ENCODE measurements at regions not wholly inside any gene's neighbourhood (a gene's known extent, or its start where the extent isn't known, plus 50 kb on each side); places are given as distances from the start of the nearest gene placed in this dataset.
A peak's percentile ranks its signal among the peaks of the same experiment; 100 is the strongest.

DNA sequence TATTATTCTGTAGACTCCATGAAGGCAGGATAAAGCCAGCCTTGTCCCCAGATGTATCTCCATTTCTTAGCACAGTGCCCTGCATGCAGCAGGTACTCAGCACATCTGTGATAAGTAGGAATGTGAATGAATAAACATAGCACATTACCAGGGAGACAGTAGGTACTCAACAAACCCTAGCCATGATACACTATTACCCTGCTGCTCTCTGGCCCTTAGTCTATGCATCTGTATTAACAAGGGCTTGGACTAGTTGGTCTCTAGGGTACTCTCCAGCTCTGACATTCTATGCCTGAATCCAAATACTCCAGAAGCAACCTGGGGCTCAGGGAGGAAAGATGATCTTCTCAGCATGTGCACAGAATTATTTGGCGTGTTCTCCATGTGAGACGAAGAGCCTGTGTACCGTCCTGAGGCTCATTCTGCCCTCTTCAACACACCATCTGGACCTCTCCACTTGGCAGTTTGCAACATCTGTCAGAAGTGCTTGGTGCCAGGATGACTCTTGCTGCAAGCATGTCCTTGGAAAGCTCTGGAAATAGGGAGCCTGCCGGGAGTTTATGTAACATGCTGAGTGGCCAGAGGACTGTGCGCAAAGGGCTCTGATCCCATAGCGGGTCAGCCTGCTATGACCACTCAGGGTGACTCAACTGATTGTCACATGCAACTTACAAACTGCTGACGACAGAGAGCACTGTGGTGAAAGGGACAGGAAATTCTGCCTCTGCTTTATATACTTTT, 228.2 kb upstream of the USP24 start (continued):
- TF ChIP-seq, protein P1, sequence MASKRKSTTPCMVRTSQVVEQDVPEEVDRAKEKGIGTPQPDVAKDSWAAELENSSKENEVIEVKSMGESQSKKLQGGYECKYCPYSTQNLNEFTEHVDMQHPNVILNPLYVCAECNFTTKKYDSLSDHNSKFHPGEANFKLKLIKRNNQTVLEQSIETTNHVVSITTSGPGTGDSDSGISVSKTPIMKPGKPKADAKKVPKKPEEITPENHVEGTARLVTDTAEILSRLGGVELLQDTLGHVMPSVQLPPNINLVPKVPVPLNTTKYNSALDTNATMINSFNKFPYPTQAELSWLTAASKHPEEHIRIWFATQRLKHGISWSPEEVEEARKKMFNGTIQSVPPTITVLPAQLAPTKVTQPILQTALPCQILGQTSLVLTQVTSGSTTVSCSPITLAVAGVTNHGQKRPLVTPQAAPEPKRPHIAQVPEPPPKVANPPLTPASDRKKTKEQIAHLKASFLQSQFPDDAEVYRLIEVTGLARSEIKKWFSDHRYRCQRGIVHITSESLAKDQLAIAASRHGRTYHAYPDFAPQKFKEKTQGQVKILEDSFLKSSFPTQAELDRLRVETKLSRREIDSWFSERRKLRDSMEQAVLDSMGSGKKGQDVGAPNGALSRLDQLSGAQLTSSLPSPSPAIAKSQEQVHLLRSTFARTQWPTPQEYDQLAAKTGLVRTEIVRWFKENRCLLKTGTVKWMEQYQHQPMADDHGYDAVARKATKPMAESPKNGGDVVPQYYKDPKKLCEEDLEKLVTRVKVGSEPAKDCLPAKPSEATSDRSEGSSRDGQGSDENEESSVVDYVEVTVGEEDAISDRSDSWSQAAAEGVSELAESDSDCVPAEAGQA (IDR thresholded peaks at IDR 0.05; ENCODE audit: low read depth) = 0 out of 2 replicates have a peak, but pooled peaks have one; percentile 38
- TF ChIP-seq, protein P1 (CRISPR knock-in tag; IDR thresholded peaks at IDR 0.05; ENCODE audit: borderline replicate concordance) = no peak
- TF ChIP-seq, protein P2, sequence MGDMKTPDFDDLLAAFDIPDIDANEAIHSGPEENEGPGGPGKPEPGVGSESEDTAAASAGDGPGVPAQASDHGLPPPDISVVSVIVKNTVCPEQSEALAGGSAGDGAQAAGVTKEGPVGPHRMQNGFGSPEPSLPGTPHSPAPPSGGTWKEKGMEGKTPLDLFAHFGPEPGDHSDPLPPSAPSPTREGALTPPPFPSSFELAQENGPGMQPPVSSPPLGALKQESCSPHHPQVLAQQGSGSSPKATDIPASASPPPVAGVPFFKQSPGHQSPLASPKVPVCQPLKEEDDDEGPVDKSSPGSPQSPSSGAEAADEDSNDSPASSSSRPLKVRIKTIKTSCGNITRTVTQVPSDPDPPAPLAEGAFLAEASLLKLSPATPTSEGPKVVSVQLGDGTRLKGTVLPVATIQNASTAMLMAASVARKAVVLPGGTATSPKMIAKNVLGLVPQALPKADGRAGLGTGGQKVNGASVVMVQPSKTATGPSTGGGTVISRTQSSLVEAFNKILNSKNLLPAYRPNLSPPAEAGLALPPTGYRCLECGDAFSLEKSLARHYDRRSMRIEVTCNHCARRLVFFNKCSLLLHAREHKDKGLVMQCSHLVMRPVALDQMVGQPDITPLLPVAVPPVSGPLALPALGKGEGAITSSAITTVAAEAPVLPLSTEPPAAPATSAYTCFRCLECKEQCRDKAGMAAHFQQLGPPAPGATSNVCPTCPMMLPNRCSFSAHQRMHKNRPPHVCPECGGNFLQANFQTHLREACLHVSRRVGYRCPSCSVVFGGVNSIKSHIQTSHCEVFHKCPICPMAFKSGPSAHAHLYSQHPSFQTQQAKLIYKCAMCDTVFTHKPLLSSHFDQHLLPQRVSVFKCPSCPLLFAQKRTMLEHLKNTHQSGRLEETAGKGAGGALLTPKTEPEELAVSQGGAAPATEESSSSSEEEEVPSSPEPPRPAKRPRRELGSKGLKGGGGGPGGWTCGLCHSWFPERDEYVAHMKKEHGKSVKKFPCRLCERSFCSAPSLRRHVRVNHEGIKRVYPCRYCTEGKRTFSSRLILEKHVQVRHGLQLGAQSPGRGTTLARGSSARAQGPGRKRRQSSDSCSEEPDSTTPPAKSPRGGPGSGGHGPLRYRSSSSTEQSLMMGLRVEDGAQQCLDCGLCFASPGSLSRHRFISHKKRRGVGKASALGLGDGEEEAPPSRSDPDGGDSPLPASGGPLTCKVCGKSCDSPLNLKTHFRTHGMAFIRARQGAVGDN (CRISPR knock-in tag; IDR thresholded peaks at IDR 0.05) = 0 out of 2 replicates have a peak, but pooled peaks have one; percentile 22
- no peak for TF ChIP-seq DPF2 (CRISPR knock-in tag; IDR thresholded peaks at IDR 0.05; ENCODE audit: borderline replicate concordance, low read depth)
- no peak for TF ChIP-seq RFXAP (CRISPR knock-in tag; IDR thresholded peaks at IDR 0.05; ENCODE audit: borderline replicate concordance)
- no peak for TF ChIP-seq LCORL (IDR thresholded peaks at IDR 0.05)
- no peak for TF ChIP-seq LCORL (CRISPR knock-in tag; IDR thresholded peaks at IDR 0.05)
- no peak for TF ChIP-seq SATB2 (CRISPR knock-in tag; IDR thresholded peaks at IDR 0.05)
- no peak for TF ChIP-seq ZNF619 (CRISPR knock-in tag; IDR thresholded peaks at IDR 0.05)
- peak; percentile 30; the same call in 1 of the 2 replicates for TF ChIP-seq MAFF (IDR thresholded peaks at IDR 0.05; ENCODE audit: low read depth, low read length)
- no peak for TF ChIP-seq MIXL1 (CRISPR knock-in tag; IDR thresholded peaks at IDR 0.05)
- TF ChIP-seq MBNL3 (CRISPR knock-in tag; conservative IDR thresholded peaks at IDR 0.05) = no peak
- peak in 1 of 2 experiments; percentile 36; a peak in 1 of 4 replicates for TF ChIP-seq EP300 (IDR thresholded peaks at IDR 0.05; ENCODE audit: low read depth in 2 of 2, low read length in 2 of 2)
- TF ChIP-seq EP300 (CRISPR knock-in tag; IDR thresholded peaks at IDR 0.05; ENCODE audit: borderline replicate concordance) = no peak
- TF ChIP-seq ZNF672 (CRISPR knock-in tag; IDR thresholded peaks at IDR 0.05) = no peak
- TF ChIP-seq, protein P3, sequence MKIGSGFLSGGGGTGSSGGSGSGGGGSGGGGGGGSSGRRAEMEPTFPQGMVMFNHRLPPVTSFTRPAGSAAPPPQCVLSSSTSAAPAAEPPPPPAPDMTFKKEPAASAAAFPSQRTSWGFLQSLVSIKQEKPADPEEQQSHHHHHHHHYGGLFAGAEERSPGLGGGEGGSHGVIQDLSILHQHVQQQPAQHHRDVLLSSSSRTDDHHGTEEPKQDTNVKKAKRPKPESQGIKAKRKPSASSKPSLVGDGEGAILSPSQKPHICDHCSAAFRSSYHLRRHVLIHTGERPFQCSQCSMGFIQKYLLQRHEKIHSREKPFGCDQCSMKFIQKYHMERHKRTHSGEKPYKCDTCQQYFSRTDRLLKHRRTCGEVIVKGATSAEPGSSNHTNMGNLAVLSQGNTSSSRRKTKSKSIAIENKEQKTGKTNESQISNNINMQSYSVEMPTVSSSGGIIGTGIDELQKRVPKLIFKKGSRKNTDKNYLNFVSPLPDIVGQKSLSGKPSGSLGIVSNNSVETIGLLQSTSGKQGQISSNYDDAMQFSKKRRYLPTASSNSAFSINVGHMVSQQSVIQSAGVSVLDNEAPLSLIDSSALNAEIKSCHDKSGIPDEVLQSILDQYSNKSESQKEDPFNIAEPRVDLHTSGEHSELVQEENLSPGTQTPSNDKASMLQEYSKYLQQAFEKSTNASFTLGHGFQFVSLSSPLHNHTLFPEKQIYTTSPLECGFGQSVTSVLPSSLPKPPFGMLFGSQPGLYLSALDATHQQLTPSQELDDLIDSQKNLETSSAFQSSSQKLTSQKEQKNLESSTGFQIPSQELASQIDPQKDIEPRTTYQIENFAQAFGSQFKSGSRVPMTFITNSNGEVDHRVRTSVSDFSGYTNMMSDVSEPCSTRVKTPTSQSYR (CRISPR knock-in tag; IDR thresholded peaks at IDR 0.05; ENCODE audit: borderline replicate concordance) = no peak
- no peak for TF ChIP-seq SALL2 (CRISPR knock-in tag; IDR thresholded peaks at IDR 0.05)
- no peak for TF ChIP-seq ARNT (IDR thresholded peaks at IDR 0.05)
- TF ChIP-seq FOXO1 (CRISPR knock-in tag; IDR thresholded peaks at IDR 0.05) = no peak
